ENCODE measurements at regions not wholly inside any gene's neighbourhood (a gene's known extent, or its start where the extent isn't known, plus 50 kb on each side); places are given as distances from the start of the nearest gene placed in this dataset.

DNA sequence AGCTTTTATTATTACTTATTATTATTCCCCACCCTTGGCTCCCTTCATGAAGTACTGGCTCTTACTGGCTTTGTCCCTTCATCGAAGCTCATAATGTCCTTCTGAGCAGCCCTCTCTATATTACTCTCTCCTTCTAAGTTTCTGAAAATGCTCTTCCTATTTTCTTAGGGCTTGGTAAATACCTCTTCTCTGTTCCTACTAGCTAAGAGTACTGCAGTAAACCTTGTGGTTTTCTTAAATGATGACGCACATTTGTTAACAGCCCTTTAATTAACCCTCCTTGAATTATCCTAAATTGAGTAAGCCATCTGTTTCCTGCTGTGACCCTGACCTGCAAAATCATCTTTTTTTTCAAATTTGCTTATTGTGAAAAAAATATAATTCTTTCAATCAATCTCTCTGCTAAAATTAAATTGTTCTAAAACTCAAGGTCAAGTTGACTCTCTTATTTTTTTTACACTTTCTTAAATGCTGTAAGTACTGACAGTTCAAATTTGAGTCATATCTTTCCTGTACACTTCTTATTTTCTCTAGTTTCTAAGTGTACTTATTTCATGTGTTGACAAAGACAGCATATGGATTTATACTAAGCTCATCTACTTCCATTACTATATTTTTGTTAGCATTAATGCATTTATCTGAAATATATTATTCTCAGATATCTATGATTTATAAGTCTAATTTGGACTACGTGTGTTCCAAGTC is 148.9 kb downstream of the ADAM29 start:
- Histone ChIP-seq H2BK5ac (ENCODE audit: low read depth, low read length) (no peak overlapping the region), H3K23ac (ENCODE audit: insufficient read length) (no peak overlapping the region), H3K27ac (ENCODE audit: low read depth, low read length) (no peak overlapping the region), H3K4me2 (ENCODE audit: insufficient read depth in 1 of 2, low read depth in 2 of 2, low read length in 2 of 2) (no peak overlapping the region), H3K36me3 (ENCODE audit: control insufficient read depth in 2 of 4, insufficient read depth in 4 of 4, low read length in 3 of 4) (no peaks in the 10 kb centered on the region), H4K20me1 (replicated peaks in 1 of 2; ENCODE audit: control insufficient read depth in 1 of 2, insufficient read depth in 2 of 2, low read length in 2 of 2) (no peaks in the 10 kb centered on the region), H2AFZ (ENCODE audit: low read length) (no peak overlapping the region), H3K79me2 (ENCODE audit: control insufficient read depth in 1 of 2, insufficient read depth in 2 of 2, low read length in 2 of 2) (no peaks in the 10 kb centered on the region), H2BK15ac (ENCODE audit: low read length) (no peak overlapping the region), H3K4me1 (replicated peaks in 1 of 4; ENCODE audit: control insufficient read depth in 3 of 4, insufficient read depth in 4 of 4, low read length in 3 of 4) (peaks cover 0 to 5% (median 0%) of the 10 kb centered on the region in 4 experiments; a peak in 2 of 7 replicates), H4K8ac (ENCODE audit: extremely low read depth, insufficient read depth, low read length) (no peak overlapping the region), H3K9me3 (ENCODE audit: insufficient read depth in 2 of 2, low read depth in 1 of 2, low read length in 1 of 2) (no peaks in the 10 kb centered on the region), H4K5ac (ENCODE audit: insufficient read length, low read depth, low read length) (no peak overlapping the region), H3K27me3 (replicated peaks in 1 of 4; ENCODE audit: control insufficient read depth in 3 of 4, extremely low read depth in 1 of 4, insufficient read depth in 3 of 4, low read length in 3 of 4) (no peaks in the 10 kb centered on the region), H3K79me1 (ENCODE audit: low read depth, low read length) (no peaks in the 10 kb centered on the region), H3K4me3 (ENCODE audit: extremely low read depth in 1 of 4, insufficient read depth in 2 of 4, low read depth in 3 of 4, low read length in 4 of 4) (no peak overlapping the region), H2BK120ac (replicated peaks; ENCODE audit: low read depth, low read length) (no peak overlapping the region), H4K91ac (replicated peaks; ENCODE audit: insufficient read length, low read length) (no peak overlapping the region), H2BK20ac (ENCODE audit: low read length) (no peak overlapping the region), H3K4ac (replicated peaks; ENCODE audit: insufficient read length, low read depth, low read length) (no peak overlapping the region), H3K9ac (replicated peaks in 1 of 4; ENCODE audit: extremely low read depth in 1 of 4, low read depth in 3 of 4, low read length in 3 of 4) (no peak overlapping the region), H2BK12ac (ENCODE audit: low read depth, low read length) (no peak overlapping the region), H3K23me2 (ENCODE audit: low read depth, low read length) (no peaks in the 10 kb centered on the region), H3K56ac (replicated peaks; ENCODE audit: insufficient read length, low read depth, low read length) (no peak overlapping the region), H3K14ac (ENCODE audit: insufficient read length) (no peak overlapping the region), H2AK5ac (ENCODE audit: low read depth, low read length) (no peak overlapping the region), H3K18ac (ENCODE audit: extremely low read depth, low read length) (no peak overlapping the region)
- DNase-seq (ENCODE audit: low read depth in 1 of 2, low spot score in 2 of 2) = no peak
- ChIA-PET POLR2A (ENCODE audit: partially characterized antibody) (no interaction called here), CTCF (ENCODE audit: partially characterized antibody) (interaction anchor here (0.6 to 1.1 kb wide), 2 partner anchors 14 to 314 kb away, joined by 3 read pairs; no protein-coding TSS in a partner anchor)
- WGBS, 2 experiments (ENCODE audit: extremely low coverage in 1 of 2, insufficient coverage in 1 of 2, insufficient read length in 1 of 2, insufficient replicate concordance in 2 of 2, low coverage in 1 of 2, low lambda C conversion rate in 2 of 2, missing lambda C conversion rate in 1 of 2) = 90% methylated on average over 3 of the region's 3 CpGs; no CpG with 5 or more reads in 1 of the 2 experiments
- FAIRE-seq = no peak
- no peak for TF ChIP-seq BACH1 (IDR thresholded peaks at IDR 0.05; ENCODE audit: low read length)
- no peak for TF ChIP-seq SIX5 (IDR thresholded peaks at IDR 0.05; ENCODE audit: low read depth, low read length)
- TF ChIP-seq, protein P1, sequence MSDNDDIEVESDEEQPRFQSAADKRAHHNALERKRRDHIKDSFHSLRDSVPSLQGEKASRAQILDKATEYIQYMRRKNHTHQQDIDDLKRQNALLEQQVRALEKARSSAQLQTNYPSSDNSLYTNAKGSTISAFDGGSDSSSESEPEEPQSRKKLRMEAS (IDR thresholded peaks at IDR 0.05) = no peak
- TF ChIP-seq CREB1 (IDR thresholded peaks at IDR 0.05) = no peak
- TF ChIP-seq KDM5A (IDR thresholded peaks at IDR 0.05; ENCODE audit: low read length) = no peak
- no peak for TF ChIP-seq SP1 (IDR thresholded peaks at IDR 0.05; ENCODE audit: low read depth, low read length)
- no peak for TF ChIP-seq RFX5 (IDR thresholded peaks at IDR 0.05; ENCODE audit: borderline replicate concordance, low read depth, low read length)
- TF ChIP-seq SP2 (IDR thresholded peaks at IDR 0.05; ENCODE audit: low read length) = no peak
- TF ChIP-seq POU5F1 (IDR thresholded peaks at IDR 0.05; ENCODE audit: low read depth, low read length) = no peak
- TF ChIP-seq HDAC6 (IDR thresholded peaks at IDR 0.05; ENCODE audit: low read depth, low read length) = no peak
- no peak for TF ChIP-seq POLR2AphosphoS5 (IDR thresholded peaks at IDR 0.05; ENCODE audit: low read depth, low read length)
- no peak for TF ChIP-seq SIN3A (conservative IDR thresholded peaks at IDR 0.05 in 1 of 2, IDR thresholded peaks at IDR 0.05 in 1 of 2; ENCODE audit: low read depth in 1 of 2, low read length in 2 of 2)
- TF ChIP-seq SRF (IDR thresholded peaks at IDR 0.05; ENCODE audit: low read depth, low read length) = no peak
- TF ChIP-seq POLR2A (IDR thresholded peaks at IDR 0.05; ENCODE audit: control extremely low read depth in 1 of 2, low read depth in 2 of 2, low read length in 2 of 2) = no peak
- no peak for TF ChIP-seq RAD21 (IDR thresholded peaks at IDR 0.05 in 1 of 2, conservative IDR thresholded peaks at IDR 0.05 in 1 of 2; ENCODE audit: low read depth in 2 of 2, low read length in 2 of 2)

Data from H1 (cell line).